ENCODE measurements at regions not wholly inside any gene's neighbourhood (a gene's known extent, or its start where the extent isn't known, plus 50 kb on each side); places are given as distances from the start of the nearest gene placed in this dataset.

GRCh38 chr3:103818800-103819199 lies 1384.0 kb downstream of the ZPLD1 start:
- H3K4me3 ChIP-seq (ENCODE audit: low read depth, low read length) = no peak overlapping the region
- TF ChIP-seq CTCF (IDR thresholded peaks at IDR 0.05; ENCODE audit: low read depth, low read length) = no peak
- TF ChIP-seq POLR2A (IDR thresholded peaks at IDR 0.05; ENCODE audit: extremely low read depth, insufficient read length) = no peak
- TF ChIP-seq MYC (IDR thresholded peaks at IDR 0.05; ENCODE audit: low read depth, low read length) = no peak
- no peak for DNase-seq (ENCODE audit: low read depth)

- TF ChIP-seq POLR2A (IDR thresholded peaks at IDR 0.05; ENCODE audit: extremely low read depth, insufficient read length) (no peak), MAX (IDR thresholded peaks at IDR 0.05; ENCODE audit: low read depth, low read length) (no peak), CTCF (IDR thresholded peaks at IDR 0.05; ENCODE audit: low read depth, low read length) (no peak), MYC (IDR thresholded peaks at IDR 0.05; ENCODE audit: low read depth, low read length) (no peak)
- no peak for DNase-seq (ENCODE audit: low read depth)
- no peak overlapping the region for H3K4me3 ChIP-seq (ENCODE audit: low read depth, low read length)
Observed at GRCh38 chr3:103825586-103825985, 1390.8 kb downstream of the ZPLD1 start.

GRCh38 chr3:103829723-103830326 lies 1395.0 kb downstream of the ZPLD1 start:
- no peak overlapping the region for H3K4me3 ChIP-seq (ENCODE audit: low read depth, low read length)
- no peak for DNase-seq (ENCODE audit: low read depth)
- TF ChIP-seq CTCF (IDR thresholded peaks at IDR 0.05; ENCODE audit: low read depth, low read length) (no peak), MAX (IDR thresholded peaks at IDR 0.05; ENCODE audit: low read depth, low read length) (no peak), MYC (IDR thresholded peaks at IDR 0.05; ENCODE audit: low read depth, low read length) (no peak), POLR2A (IDR thresholded peaks at IDR 0.05; ENCODE audit: extremely low read depth, insufficient read length) (no peak)

GRCh38 chr3:103847081-103848062 lies 1412.6 kb downstream of the ZPLD1 start:
- DNase-seq (ENCODE audit: low read depth) = no peak
- TF ChIP-seq MYC (IDR thresholded peaks at IDR 0.05; ENCODE audit: low read depth, low read length) (no peak), CTCF (IDR thresholded peaks at IDR 0.05; ENCODE audit: low read depth, low read length) (no peak), POLR2A (IDR thresholded peaks at IDR 0.05; ENCODE audit: extremely low read depth, insufficient read length) (no peak), MAX (IDR thresholded peaks at IDR 0.05; ENCODE audit: low read depth, low read length) (no peak)
- H3K4me3 ChIP-seq (ENCODE audit: low read depth, low read length) = no peak overlapping the region

GRCh38 chr3:103851793-103852192 lies 1417.0 kb downstream of the ZPLD1 start:
- no peak overlapping the region for H3K4me3 ChIP-seq (ENCODE audit: low read depth, low read length)
- DNase-seq (ENCODE audit: low read depth) = no peak
- TF ChIP-seq MAX (IDR thresholded peaks at IDR 0.05; ENCODE audit: low read depth, low read length) (no peak), POLR2A (IDR thresholded peaks at IDR 0.05; ENCODE audit: extremely low read depth, insufficient read length) (no peak), CTCF (IDR thresholded peaks at IDR 0.05; ENCODE audit: low read depth, low read length) (no peak), MYC (IDR thresholded peaks at IDR 0.05; ENCODE audit: low read depth, low read length) (no peak)

Measured in NB4 (cell line).